NOMO-1 treated with DMSO at 0.1 percent for 48 hours (cell line): ENCODE measurements at regions not wholly inside any gene's neighbourhood (a gene's known extent, or its start where the extent isn't known, plus 50 kb on each side); places are given as distances from the start of the nearest gene placed in this dataset.

Source experiments
- DNase-seq: peaks from one replicate; lab custom pipeline; 2025; ENCODE audit not compliant: unreplicated experiment; lab: John Stamatoyannopoulos, UW

DNA sequence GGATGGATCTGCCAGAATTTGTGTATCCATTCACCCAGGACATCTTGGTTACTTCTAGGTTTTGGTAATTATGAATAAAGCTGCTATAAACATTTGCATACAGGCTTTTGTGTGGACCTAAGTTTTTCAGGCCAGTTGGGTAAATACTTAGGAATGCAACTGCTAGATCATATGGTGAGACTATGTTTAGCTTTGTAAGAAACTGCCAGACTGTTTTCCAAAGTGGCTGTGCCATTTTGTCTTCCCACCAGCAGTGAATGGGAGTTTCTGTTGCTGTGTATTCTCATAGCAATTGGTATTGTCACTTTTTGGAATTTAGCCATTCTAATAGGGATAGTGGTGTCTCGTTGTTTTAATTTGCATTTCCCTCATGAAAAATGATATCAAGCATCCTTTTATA, 133.0 kb downstream of the KIF26A start:
- no peak for DNase-seq

DNA sequence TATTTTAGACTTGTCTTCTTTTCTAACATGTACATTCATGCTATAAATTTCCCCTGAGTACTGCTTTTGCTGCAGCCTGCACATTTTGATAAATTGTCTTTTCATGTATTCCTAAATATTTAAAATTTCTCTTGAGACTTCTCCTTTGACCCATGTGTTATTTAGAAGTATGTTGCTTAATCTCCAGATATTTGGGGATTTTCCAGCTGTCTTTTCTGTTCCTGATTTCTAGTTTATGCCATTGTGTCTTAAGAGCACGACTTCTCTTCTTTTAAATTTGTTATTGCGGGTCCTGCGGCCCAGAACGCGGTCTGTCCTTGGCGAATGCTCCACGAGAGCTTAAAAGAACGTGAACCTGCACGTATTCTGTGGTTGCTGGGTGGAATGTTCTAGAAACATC, 136.4 kb downstream of the KIF26A start:
- DNase-seq = no peak

DNA sequence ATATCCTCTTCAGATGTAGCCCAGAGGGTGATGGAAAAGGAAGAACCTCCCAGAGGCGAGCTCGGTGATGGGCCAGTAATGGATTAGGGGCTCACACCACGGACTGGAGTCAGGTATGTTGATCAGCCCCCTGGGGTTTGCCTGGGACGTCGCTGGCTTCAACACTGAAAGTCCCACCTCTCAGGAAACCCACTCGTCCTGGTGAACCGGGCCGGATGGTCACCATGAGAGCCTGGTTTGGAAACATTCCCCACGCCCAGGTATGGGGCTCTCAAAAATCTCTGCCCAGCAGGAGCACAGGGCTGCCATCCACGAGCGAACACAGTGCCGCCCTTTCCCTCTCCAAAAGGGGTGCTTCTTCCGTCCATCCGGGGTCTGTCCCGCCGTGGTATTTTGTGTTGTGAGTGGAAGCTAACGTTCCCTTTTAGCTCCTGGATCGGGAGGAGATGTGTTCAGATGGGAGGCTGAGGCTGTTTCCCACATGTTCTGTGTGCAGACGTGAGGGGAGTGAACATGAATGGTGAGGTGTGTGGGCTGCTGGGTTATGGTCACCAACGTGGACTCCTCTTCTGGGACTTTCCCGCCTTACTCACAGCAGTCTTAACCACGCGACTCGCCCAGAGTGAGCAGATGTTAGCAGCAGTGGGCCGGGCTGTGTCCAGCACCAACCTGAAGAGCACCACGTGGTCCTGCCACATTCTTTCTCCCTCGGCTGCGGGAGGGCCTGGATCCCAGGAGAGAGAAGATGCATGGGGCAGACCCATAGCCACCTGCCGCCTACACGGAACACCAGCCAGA, 139.2 kb downstream of the KIF26A start:
- no peak for DNase-seq

DNA sequence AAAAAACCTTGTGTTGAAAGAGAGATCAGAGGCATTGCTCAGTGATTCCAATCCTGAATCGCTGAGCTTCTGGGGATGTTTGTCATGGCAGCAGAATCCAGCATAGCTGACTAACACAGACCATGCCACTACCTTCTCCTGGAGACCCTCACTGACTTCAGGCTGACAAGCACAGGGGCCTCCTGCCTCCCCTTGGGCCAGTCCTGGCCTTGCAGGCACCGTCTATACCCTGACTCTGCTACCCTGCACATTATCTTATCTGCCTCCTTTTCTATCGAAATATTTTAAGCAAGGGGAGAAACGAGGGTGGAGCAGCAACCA, 139.8 kb downstream of the KIF26A start:
- DNase-seq = no peak

DNA sequence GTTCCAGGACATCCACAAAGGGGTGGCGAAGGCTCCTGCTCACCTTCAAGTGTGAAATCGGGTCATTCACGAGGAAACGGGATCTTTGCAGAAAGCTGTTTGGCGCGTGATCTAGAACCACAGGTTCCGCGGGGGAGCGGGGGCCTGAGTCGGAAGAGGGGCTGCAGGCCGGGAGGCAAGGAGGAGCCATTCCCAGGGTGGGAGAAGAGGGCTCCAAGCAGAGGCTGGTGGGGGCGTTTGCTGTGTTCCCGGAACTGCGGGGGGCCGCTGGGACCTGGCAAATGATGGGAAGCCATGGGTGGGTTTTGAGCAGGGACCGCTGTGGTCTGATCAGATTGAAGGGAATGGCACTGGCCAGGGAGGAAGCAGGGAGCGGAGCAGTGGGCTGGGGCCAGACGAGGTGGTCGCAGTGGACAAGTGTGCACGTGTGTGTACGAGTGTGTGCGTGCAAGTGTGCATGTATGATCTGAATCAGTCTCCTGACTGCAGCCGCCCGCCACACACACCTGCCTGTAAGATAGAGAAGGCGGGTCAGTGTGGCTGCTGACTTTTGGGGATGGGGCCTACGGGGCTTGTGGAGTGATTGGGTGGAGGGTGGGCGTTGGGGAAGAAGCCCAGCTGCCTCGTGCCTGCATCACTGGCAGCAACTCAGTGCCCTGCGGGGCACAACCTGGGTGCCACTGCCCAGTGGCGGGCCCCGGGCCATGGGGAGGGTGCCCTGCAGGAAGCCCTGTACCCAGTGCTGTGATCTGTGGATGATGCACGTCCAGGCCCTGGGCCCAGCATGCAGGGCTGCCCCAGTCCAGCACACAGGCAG, 141.9 kb downstream of the KIF26A start:
- DNase-seq = no peak

DNA sequence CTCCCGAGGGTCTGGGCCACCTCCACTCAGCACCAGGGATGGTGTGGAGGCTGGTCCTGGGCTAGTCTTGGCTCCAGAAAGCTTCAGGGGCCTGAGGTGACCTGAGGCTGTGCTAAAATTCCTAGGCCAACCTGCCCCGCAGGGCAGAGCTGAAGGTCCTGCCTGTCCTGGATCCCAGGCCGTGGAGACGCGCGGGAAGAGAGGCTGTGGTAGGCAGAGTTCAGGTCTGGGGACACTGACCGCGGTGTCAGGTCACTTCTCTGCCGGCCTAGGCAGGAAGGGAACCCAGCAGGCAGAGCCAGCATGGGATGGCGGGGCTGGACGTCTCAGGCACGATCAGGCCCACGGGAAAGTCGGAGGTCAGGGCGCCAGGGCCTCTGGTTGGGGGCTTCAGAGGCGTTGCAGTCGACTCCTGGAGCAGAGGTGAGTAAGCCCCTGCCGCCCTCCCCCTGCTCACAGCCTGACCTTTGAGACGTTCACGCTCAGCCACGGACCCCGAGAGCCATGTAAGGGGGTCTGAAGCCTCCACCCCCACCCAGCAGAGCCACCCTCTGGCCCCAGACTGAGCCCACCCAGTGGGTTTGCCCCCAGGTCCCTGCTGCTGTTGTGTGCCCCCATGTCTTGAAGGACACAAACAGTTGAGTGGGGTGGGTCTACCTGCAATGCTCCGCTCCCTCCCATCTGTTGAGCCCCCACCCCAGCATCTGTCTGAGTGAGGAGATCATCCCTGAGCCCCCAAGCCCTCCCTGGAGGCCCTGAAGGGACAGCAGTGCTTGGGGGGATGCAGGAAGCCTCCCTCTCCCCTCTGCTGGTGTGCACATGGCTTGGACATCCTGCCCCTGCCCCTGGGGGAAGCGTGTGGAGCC, 142.7 kb downstream of the KIF26A start:
- DNase-seq = no peak

DNA sequence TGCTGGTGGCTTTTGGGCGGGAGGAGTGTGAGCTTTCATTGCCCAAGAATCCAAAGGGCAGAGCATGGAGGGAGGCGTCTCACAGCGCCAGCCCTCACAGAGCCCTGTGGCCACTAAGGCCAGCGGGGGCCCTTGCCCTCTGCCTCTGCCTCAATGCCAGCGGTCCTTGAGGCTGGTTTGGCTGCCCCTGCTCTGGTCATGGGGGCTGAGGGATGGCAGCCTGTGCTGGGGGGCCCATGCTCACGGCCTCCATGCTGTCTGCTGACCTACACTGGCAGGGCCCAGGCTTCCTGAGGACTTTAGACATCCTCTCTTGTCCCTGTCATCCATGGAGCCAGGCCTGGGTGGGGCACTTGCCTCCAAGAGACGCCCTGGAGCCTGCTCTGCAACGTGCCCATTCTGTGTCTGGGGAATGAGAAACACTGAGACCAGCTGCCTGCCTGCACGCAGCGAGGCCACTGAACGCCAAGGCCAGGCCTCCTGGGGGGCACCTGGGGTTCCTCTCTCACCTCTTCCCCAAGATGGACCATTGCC, 143.4 kb downstream of the KIF26A start:
- DNase-seq = no peak

DNA sequence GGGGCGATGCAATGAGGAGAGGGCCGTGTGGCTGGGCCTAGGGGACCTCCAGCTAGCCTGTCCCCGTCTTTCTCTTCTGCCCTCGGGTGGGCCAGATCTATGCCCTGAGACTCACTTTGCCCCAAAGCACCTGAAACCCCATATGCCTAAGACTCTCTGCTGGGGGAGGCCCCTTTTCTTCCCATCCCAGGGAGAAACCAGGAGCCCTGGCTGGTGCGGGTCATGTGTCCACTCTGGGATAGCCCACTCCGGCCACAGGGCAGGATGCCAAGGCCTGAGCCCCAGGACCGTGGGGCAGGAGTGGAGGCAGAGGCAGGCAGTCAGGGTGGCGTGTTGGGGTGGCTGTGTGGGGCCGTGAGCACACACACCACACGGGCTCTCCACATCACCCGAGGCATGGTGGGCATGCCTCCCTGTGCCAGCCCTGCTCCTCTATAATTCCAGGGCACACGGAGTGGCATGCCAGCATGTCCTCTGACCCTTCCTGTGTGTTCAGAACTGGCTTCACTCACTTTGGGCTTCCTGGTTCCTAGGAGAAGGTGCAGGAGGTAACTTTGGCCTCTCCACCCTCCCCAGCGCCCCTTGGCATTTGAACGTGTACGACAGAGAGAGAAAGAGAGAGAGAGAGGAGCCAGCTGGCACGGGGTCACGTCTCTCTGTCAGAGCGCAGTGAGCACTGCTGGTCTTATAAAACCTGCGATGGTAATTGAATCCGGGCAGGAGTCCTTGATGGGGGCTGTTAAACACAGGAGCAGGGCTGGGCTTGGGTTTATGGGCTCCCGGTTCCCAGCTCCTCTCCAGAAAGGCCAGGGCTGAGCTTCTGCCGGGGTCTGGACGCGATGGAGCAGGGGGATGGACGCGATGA, 144.2 kb downstream of the KIF26A start:
- DNase-seq = no peak

DNA sequence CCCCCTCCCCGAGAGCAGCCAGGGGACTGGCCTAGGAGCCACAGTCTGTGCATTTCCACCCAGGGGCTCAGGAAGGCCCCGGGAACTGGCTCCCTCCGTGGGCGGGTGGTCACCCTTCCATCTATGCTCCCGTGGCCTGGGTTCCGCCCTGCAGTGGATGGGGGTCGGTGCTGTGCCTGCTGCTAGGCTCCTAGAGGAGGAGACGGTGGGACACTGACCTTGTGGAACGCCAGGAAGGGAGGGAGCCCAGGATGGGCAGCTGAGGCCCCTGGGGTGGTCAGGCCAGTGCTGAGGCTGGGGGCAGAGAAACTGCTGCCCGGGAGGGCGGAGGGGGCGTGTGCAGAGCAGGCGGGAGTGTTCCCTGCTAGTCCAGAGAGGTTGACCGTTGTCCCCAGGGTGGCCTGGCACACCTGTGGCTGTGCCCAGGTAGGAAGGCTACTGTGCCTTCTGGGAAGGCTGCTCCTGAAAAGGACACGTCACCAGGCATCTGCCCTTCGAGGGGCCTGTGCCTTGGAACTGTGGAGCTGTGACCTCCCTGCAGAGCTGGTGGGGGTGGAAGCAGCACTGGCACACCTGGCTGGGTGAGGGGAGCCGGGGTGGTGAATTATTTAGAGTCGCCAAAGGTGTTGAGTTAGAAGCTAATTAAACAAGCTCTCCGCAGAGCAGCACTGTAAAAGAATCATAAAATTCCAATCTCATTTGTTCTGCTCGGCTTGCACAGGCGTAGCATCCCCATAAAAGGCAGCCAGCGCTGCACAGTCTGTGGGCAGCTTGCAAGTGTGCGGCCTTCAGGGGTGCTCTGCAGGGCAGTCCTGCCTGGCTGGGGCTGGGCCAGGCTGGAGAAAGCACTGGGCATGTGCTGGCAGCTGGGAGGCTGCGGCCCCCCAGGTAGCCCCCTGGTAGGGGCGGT, 145.1 kb downstream of the KIF26A start:
- DNase-seq = no peak

DNA sequence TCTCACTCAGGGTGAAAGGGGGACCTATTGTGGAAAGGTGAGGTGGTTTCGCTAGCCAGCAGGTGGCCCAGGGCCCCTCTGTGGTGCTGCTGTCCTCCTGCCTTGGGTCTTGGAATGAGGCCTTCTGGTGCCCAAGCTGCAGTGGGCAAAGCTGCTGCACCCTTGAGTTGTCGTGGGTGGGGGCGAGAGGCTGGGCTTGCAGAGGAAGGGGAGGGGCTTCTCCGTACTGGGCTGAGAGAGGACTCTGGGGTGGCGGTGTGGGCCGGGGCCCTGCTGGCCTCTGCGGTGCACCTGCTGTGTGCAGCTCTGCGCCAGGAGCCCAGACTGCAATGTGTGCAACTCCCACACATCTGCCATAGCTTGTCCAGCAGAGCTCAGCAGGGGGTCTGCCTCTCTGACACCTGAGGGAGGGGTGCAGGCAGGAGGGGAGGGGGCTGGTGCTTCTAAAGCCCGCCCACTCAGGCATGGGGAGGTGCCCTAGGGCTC, 145.8 kb downstream of the KIF26A start:
- no peak for DNase-seq

DNA sequence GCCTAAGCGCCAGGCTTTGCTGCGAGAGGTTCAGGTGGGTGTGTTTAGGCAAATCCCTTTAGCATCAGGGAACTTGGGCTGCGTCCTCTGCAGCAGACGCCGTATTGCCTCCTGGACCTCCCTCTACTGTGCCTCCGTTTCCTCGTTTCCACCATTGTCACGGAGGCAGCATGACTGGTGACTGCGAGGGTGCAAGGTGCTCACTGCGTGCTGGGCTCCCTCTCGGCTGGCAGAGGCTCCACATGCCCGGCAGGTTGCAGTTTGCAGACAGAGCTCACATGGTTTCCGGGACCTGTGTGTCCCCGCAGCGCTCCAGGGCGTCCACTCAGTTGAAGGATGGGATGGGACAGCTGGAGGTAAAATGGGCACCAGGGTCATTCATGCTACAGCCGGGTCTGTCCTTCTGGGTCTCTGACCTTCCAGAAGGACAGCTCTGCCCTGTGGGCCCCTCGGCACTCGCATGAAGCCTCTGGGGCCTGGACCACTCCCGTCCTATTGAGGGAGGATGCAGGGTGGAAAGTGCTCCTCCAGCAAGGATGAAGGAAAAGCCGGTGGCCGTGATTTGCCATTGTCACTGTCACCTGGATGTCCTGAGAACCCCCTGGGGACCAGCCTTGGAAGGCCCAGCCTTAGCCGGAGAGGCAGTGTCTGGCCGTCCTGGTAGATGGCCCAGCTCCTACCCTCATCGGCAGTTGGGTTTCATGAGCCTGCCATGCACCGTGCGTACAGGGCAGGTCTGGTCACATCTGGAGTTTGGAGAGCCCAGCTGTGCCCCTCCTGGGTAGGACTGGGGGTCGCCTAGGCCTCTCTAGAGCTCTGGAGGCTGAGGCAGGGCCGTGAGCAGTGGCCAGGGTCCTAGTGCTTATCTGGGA, 146.5 kb downstream of the KIF26A start:
- no peak for DNase-seq

DNA sequence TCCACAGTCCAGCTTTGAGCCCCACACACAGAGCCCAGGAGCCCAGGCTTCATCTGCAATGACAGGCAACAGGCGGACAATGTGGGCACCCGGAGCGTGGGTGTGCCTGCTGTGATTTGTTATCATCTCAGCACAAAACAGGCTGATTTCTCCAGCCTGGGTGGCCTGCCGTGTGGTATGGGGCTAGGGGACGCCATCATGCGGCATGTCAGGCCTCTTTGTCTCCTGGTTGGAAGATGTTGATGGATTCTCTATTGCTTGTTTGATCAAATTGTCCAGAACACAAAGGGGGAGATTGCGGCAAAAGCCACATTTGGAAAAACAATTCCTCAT, 147.1 kb downstream of the KIF26A start:
- no peak for DNase-seq

DNA sequence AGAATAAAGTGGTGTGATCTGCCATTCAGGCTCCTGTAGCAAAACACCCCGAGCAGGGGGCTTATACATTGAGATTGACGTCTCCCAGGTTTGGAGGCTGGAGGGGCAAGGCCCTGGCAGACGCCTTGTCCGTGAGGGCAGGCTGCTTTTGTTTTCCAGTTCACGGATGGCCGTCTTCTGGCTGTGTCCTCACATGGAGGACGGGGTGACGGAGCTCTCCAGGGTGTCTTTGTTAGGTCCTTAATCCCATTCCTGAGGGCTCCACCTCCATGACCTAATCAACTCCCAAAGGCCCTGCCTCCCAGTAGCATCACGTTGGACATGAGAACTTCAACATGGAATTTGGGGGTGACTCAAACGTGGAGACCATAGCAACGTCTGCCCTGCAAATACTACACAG, 147.7 kb downstream of the KIF26A start:
- DNase-seq = no peak

DNA sequence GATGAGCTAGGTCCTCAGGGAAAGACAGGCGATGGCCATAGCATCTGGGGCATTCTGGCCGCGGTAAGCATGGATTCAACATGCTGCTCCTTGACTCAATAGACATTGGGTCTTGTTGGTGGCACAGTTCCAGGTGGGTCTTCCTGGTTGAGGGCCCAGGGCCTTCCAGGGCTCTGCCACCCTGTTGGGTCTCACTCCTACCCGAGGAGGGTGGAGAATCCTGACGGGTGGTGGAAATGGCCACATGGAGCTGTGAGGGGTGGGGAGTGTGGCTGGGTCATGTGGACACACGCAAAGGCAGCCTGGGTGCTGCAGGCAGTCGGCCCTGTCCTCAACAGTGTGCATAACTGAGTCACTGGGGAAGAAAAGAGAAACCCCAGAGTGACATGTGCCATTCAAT, 148.1 kb downstream of the KIF26A start:
- no peak for DNase-seq

DNA sequence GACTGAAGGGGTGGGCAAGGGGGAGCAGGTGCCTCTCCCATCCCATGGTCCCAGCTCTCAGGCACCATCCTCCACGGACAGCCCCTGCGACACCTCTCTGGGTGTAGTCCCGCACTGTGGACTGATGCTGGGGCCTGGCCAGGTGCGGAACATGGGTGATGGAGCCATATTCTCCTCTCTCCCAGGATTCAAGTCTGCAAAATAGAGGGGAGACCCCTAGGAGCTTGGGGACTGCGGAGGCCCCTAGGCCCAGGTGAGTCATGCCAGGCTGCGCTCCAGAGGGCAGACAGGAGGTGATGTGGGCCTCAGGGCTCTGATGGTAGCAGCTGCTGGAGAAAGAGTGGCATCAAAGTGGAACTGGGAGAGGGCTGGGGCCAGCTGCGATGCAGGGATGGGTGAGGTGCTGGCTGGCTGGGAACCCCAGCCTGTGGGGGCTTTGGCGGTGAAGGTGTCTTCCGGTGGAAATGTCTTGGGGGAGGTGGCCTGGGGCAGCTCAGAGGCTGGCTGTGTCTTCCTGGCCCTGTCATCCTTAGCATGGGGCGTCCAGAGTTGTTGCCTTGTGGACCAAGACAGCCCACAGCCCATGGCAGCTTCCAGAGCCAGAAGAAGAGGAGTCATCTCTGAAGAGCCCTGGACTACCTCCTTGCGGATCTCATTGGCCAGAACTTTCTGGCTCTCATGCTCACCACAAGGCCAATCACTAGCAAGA, 149.1 kb downstream of the KIF26A start:
- DNase-seq = no peak

DNA sequence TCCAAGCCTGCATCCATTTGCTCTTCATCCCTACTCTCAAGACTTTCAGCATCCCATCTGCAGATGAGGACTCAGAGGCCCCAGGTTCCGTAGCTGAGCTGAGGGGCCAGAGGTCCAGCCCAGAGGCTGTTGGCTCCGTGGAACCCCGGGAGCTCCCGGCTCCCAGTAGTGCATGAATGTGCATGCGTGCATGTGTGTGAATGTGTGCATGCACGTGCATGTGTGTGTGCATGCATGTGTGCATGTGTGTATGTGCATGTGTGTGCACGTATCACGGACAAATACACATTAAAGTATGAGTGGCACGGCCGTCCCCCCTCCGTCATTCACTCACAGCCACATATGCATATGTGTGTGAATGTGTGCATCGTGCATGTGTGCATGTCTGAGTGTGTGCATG, 149.9 kb downstream of the KIF26A start:
- DNase-seq = no peak

DNA sequence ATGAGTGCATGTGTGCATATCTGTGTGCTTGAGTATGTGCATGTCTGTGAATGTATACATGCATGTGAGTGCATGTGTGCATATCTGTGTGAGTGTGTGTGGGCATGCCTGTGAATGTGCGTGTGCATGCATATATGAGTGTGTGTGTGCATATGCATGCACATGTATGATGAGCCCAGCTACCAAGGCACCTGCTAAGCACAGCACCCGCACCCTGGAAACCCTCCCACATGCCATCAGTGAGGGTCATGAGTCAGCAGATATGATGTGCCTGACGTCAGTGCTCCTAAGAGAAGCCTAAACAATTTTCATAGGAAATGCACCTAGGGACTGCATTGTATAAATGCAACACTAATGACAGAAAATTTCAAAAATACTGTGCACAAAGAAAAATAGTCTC, 151.1 kb downstream of the KIF26A start:
- no peak for DNase-seq
